GM19351 (cell line): ENCODE measurements at regions not wholly inside any gene's neighbourhood (a gene's known extent, or its start where the extent isn't known, plus 50 kb on each side); places are given as distances from the start of the nearest gene placed in this dataset.

Experiments used
- ATAC-seq: cut with Tn5 transposase; IDR thresholded peaks from one replicate; pipeline ENCODE4 v1.9.1; 2021; ENCODE audit warnings: mild to moderate bottlenecking, moderate library complexity; ENCODE audit not compliant: unreplicated experiment

- no peak for ATAC-seq
Measured at GRCh38 chr1:209429611-209430010, 153.9 kb upstream of the CAMK1G start.

GRCh38 chr1:209430107-209430506, 153.4 kb upstream of the CAMK1G start:
- no peak for ATAC-seq

GRCh38 chr1:209430821-209431259, 152.7 kb upstream of the CAMK1G start:
- no peak for ATAC-seq

GRCh38 chr1:209431402-209431801, 152.1 kb upstream of the CAMK1G start:
- no peak for ATAC-seq

- no peak for ATAC-seq
Measured at GRCh38 chr1:209431813-209432442, 151.6 kb upstream of the CAMK1G start.

- ATAC-seq, result no peak
Measured at GRCh38 chr1:209432443-209432825, 151.1 kb upstream of the CAMK1G start.

GRCh38 chr1:209433649-209434031, 149.9 kb upstream of the CAMK1G start:
- ATAC-seq, result no peak

GRCh38 chr1:209434066-209434465, 149.4 kb upstream of the CAMK1G start:
- no peak for ATAC-seq

GRCh38 chr1:209434631-209435217, 148.8 kb upstream of the CAMK1G start:
- no peak for ATAC-seq

GRCh38 chr1:209435654-209436566, 147.6 kb upstream of the CAMK1G start:
- ATAC-seq, result no peak

- ATAC-seq, result no peak
Measured at GRCh38 chr1:209439828-209440227, 143.7 kb upstream of the CAMK1G start.

- no peak for ATAC-seq
Measured at GRCh38 chr1:209443361-209443931, 140.1 kb upstream of the CAMK1G start.

GRCh38 chr1:209443975-209444651, 139.4 kb upstream of the CAMK1G start:
- no peak for ATAC-seq

GRCh38 chr1:209444961-209445360, 138.6 kb upstream of the CAMK1G start:
- ATAC-seq, result no peak

GRCh38 chr1:209445576-209445975, 137.9 kb upstream of the CAMK1G start:
- ATAC-seq, result no peak

GRCh38 chr1:209446356-209446755, 137.2 kb upstream of the CAMK1G start:
- no peak for ATAC-seq

GRCh38 chr1:209454340-209454994, 129.0 kb upstream of the CAMK1G start:
- ATAC-seq, result no peak

- no peak for ATAC-seq
Measured at GRCh38 chr1:209455145-209455544, 128.4 kb upstream of the CAMK1G start.

GRCh38 chr1:209455661-209456358, 127.7 kb upstream of the CAMK1G start:
- no peak for ATAC-seq

GRCh38 chr1:209456878-209457277, 126.6 kb upstream of the CAMK1G start:
- no peak for ATAC-seq
